ENCODE measurements at regions not wholly inside any gene's neighbourhood (a gene's known extent, or its start where the extent isn't known, plus 50 kb on each side); places are given as distances from the start of the nearest gene placed in this dataset.
"Not testable (repeated sequence)": the region's sequence is repeated elsewhere in the genome, so short reads cannot be mapped to it uniquely, and the experiment has no call there.

- Histone ChIP-seq H3K36me3 (no peaks in the 10 kb centered on the region), H3K27ac (no peak overlapping the region), H3K27me3 (no peaks in the 10 kb centered on the region), H3K4me1 (no peaks in the 10 kb centered on the region), H3K4me3 (no peak overlapping the region), H3K9me3 (peaks cover 0 to 8% of the 10 kb centered on the region in 2 donors)
- TF ChIP-seq POLR2AphosphoS5 (IDR thresholded peaks at IDR 0.05) = no peak
- 71 to 86% methylated on average over 2 to 3 of the region's 3 CpGs for WGBS, 2 donors (ENCODE audit: low coverage in 1 of 2)
- in situ Hi-C loops (cut with MboI; ENCODE audit: low pct_ligation_motif_present in 1 of 4, low pct_unique_long_range_greater_than_20kb in 1 of 4, low sequenced_read_pairs in 3 of 4) (no loop called here), intact Hi-C loops (cut with DNase I; ENCODE audit: low total_unique reads) (no loop called here)
- DNase-seq = no peak
These were observed 165.9 kb upstream of the NAMPT start for GRCh38 chr7:106450716-106451115.

GRCh38 chr7:106448992-106449859, 164.4 kb upstream of the NAMPT start:
- in situ Hi-C loops (cut with MboI; ENCODE audit: low pct_ligation_motif_present in 1 of 4, low pct_unique_long_range_greater_than_20kb in 1 of 4, low sequenced_read_pairs in 3 of 4) = no loop called here
- H3K27ac ChIP-seq = no peak overlapping the region

GRCh38 chr7:106448346-106448991, 163.7 kb upstream of the NAMPT start:
- 70% methylated on average over 1 of the region's 1 CpG; no CpG with 5 or more reads in 1 of the 2 donors for WGBS, 2 donors (ENCODE audit: low coverage in 1 of 2)

More at GRCh38 chr7:106448992-106449859, 164.4 kb upstream of the NAMPT start:
- intact Hi-C loops (cut with DNase I; ENCODE audit: low total_unique reads) = no loop called here
- no peak overlapping the region for H3K4me3 ChIP-seq
- TF ChIP-seq CTCF (IDR thresholded peaks at IDR 0.05) (no peak), EP300 (IDR thresholded peaks at IDR 0.05; ENCODE audit: low read depth) (no peak), POLR2A (IDR thresholded peaks at IDR 0.05) (no peak), POLR2AphosphoS5 (IDR thresholded peaks at IDR 0.05) (no peak)
- 61 to 84% methylated on average over 3 to 7 of the region's 7 CpGs for WGBS, 2 donors (ENCODE audit: low coverage in 1 of 2)
- H3K27me3 ChIP-seq = no peaks in the 10 kb centered on the region
- H3K36me3 ChIP-seq = no peaks in the 10 kb centered on the region
- DNase-seq = no peak
- H3K4me1 ChIP-seq = no peaks in the 10 kb centered on the region
- H3K9me3 ChIP-seq = peaks cover 0 to 8% of the 10 kb centered on the region in 2 donors

GRCh38 chr7:106447318-106447847, 162.6 kb upstream of the NAMPT start:
- H3K27me3 ChIP-seq = no peaks in the 10 kb centered on the region
- no peak for TF ChIP-seq POLR2AphosphoS5 (IDR thresholded peaks at IDR 0.05)
- TF ChIP-seq POLR2A (IDR thresholded peaks at IDR 0.05) = no peak
- no peak for TF ChIP-seq CTCF (IDR thresholded peaks at IDR 0.05)
- TF ChIP-seq EP300 (IDR thresholded peaks at IDR 0.05; ENCODE audit: low read depth) = no peak
- intact Hi-C loops (cut with DNase I; ENCODE audit: low total_unique reads) = no loop called here
- no peak for DNase-seq
- H3K4me1 ChIP-seq = no peaks in the 10 kb centered on the region
- no peak overlapping the region for H3K4me3 ChIP-seq
- in situ Hi-C loops (cut with MboI; ENCODE audit: low pct_ligation_motif_present in 1 of 4, low pct_unique_long_range_greater_than_20kb in 1 of 4, low sequenced_read_pairs in 3 of 4) = no loop called here
- no peak overlapping the region for H3K27ac ChIP-seq
- WGBS, 2 donors (ENCODE audit: low coverage in 1 of 2) = 90 to 91% methylated on average over 2 to 3 of the region's 3 CpGs
- no peaks in the 10 kb centered on the region for H3K36me3 ChIP-seq
- peaks cover 0 to 4% of the 10 kb centered on the region in 2 donors for H3K9me3 ChIP-seq

More at GRCh38 chr7:106448346-106448991, 163.7 kb upstream of the NAMPT start:
- intact Hi-C loops (cut with DNase I; ENCODE audit: low total_unique reads) = no loop called here
- H3K27me3 ChIP-seq = no peaks in the 10 kb centered on the region
- no peak overlapping the region for H3K4me3 ChIP-seq
- peaks cover 0 to 8% of the 10 kb centered on the region in 2 donors for H3K9me3 ChIP-seq
- no peak for TF ChIP-seq EP300 (IDR thresholded peaks at IDR 0.05; ENCODE audit: low read depth)
- TF ChIP-seq POLR2AphosphoS5 (IDR thresholded peaks at IDR 0.05) = no peak
- TF ChIP-seq POLR2A (IDR thresholded peaks at IDR 0.05) = no peak
- no peak for TF ChIP-seq CTCF (IDR thresholded peaks at IDR 0.05)
- no peak for DNase-seq
- no peak overlapping the region for H3K27ac ChIP-seq
- no peaks in the 10 kb centered on the region for H3K4me1 ChIP-seq
- H3K36me3 ChIP-seq = no peaks in the 10 kb centered on the region
- in situ Hi-C loops (cut with MboI; ENCODE audit: low pct_ligation_motif_present in 1 of 4, low pct_unique_long_range_greater_than_20kb in 1 of 4, low sequenced_read_pairs in 3 of 4) = no loop called here

GRCh38 chr7:106445366-106445765, 160.6 kb upstream of the NAMPT start:
- H3K4me3 ChIP-seq; DNase-seq; H3K36me3 ChIP-seq; H3K27me3 ChIP-seq; H3K4me1 ChIP-seq; H3K27ac ChIP-seq; intact Hi-C loops (cut with DNase I; ENCODE audit: low total_unique reads); in situ Hi-C loops (cut with MboI; ENCODE audit: low pct_ligation_motif_present in 1 of 4, low pct_unique_long_range_greater_than_20kb in 1 of 4, low sequenced_read_pairs in 3 of 4); H3K9me3 ChIP-seq: not testable (repeated sequence)
